Neural cell (in vitro differentiated cells): ENCODE measurements at regions not wholly inside any gene's neighbourhood (a gene's known extent, or its start where the extent isn't known, plus 50 kb on each side); places are given as distances from the start of the nearest gene placed in this dataset.

ENCODE experiments used
- H2AFZ ChIP-seq: fragments of 200-600, 300-800 bp; sonication (generic), shearing (Covaris generic); 2 replicates; pipeline ENCODE4 v1.6.0; 2014; ENCODE audit warnings: low read depth, mild to moderate bottlenecking, antibody characterized with exemption, low read length, moderate library complexity
- H3F3A ChIP-seq: fragments of 200-600 bp; shearing (Covaris generic); 2 replicates; pipeline ENCODE4 v1.6.1; 2016; ENCODE audit warnings: mild to moderate bottlenecking, moderate library complexity, mixed read lengths, antibody characterized with exemption, low read length; ENCODE audit not compliant: insufficient read depth, poor library complexity, severe bottlenecking
- H3K27ac ChIP-seq: fragments of 200-600, 300-800 bp; sonication (generic), shearing (Covaris generic); 2 replicates; pipeline ENCODE4 v1.5.1; 2014; ENCODE audit warnings: mild to moderate bottlenecking, low read length, moderate library complexity
- H3K27me3 ChIP-seq: fragments of 300-800, 200-600 bp; sonication (generic), shearing (Covaris generic); 2 replicates; pipeline ENCODE4 v1.6.0; 2014; ENCODE audit warnings: mild to moderate bottlenecking, low read depth, low read length, moderate library complexity; ENCODE audit not compliant: insufficient read depth
- H3K36me3 ChIP-seq: fragments of 300-800, 200-600 bp; sonication (generic), shearing (Covaris generic); 2 replicates; pipeline ENCODE4 v1.5.1; 2014; ENCODE audit warnings: mild to moderate bottlenecking, antibody characterized with exemption, low read length, moderate library complexity; ENCODE audit not compliant: insufficient read depth
- H3K4me2 ChIP-seq: fragments of 300-800, 200-600 bp; sonication (generic), shearing (Covaris generic); 2 replicates; pipeline ENCODE4 v1.6.0; 2014; ENCODE audit warnings: mild to moderate bottlenecking, low read length
- H3K4me3 ChIP-seq: fragments of 300-800, 200-600 bp; sonication (generic), shearing (Covaris generic); 2 replicates; pipeline ENCODE4 v1.5.1; 2014; ENCODE audit warnings: mild to moderate bottlenecking, low read length, moderate library complexity
- H3K79me2 ChIP-seq: fragments of 200-600 bp; shearing (Covaris generic); replicated peaks from 2 replicates; pipeline ENCODE4 v1.6.0; 2014; ENCODE audit warnings: mild to moderate bottlenecking, low read length, moderate library complexity; ENCODE audit not compliant: insufficient read depth
- H3K9ac ChIP-seq: fragments of 300-800, 200-600 bp; sonication (generic), shearing (Covaris generic); 2 replicates; pipeline ENCODE4 v1.6.1; 2016; ENCODE audit warnings: mild to moderate bottlenecking, low read length, mixed read lengths
- H3K9me2 ChIP-seq: fragments of 200-600 bp; shearing (Covaris generic); 2 replicates; pipeline ENCODE4 v1.6.1; 2016; ENCODE audit warnings: mild to moderate bottlenecking, low read length, mixed read lengths; ENCODE audit not compliant: insufficient read depth
- H3K9me3 ChIP-seq: fragments of 200-600, 300-800 bp; sonication (generic), shearing (Covaris generic); 2 replicates; pipeline ENCODE4 v1.6.1; 2016; ENCODE audit warnings: mild to moderate bottlenecking, mixed run types, low read length, moderate library complexity, mixed read lengths
- H4K20me1 ChIP-seq: fragments of 200-600 bp; shearing (Covaris generic); 2 replicates; pipeline ENCODE4 v1.6.1; 2016; ENCODE audit warnings: mild to moderate bottlenecking, mixed run types; ENCODE audit not compliant: insufficient read depth
- CTCF ChIP-seq: fragments of 450-650 bp; IDR thresholded peaks from 2 replicates; pipeline ENCODE4 v1.5.1; 2014; ENCODE audit warnings: antibody characterized with exemption, mild to moderate bottlenecking, moderate library complexity; ENCODE audit not compliant: poor library complexity, severe bottlenecking
- EP300 ChIP-seq: fragments of 450-650 bp; conservative IDR thresholded peaks from 2 replicates; pipeline ENCODE4 v1.6.1; 2014; ENCODE audit warnings: antibody characterized with exemption, mild to moderate bottlenecking, moderate library complexity; ENCODE audit not compliant: poor library complexity, severe bottlenecking
- EZH2 ChIP-seq: fragments of 200-600, 300-800 bp; shearing (Covaris generic), sonication (generic); IDR thresholded peaks from 2 replicates; pipeline ENCODE4 v1.6.1; 2014; ENCODE audit warnings: antibody characterized with exemption, low read length, borderline replicate concordance, mild to moderate bottlenecking; ENCODE audit not compliant: insufficient read depth, poor library complexity, severe bottlenecking
- MXI1 ChIP-seq: fragments of 450-650 bp; conservative IDR thresholded peaks from 2 replicates; pipeline ENCODE4 v1.6.1; 2014; ENCODE audit warnings: antibody characterized with exemption, mild to moderate bottlenecking; ENCODE audit not compliant: poor library complexity, severe bottlenecking
- POLR2AphosphoS5 ChIP-seq: IDR thresholded peaks from 2 replicates; pipeline ENCODE4 v1.6.1; 2012
- RAD21 ChIP-seq: fragments of 450-650 bp; conservative IDR thresholded peaks from 2 replicates; pipeline ENCODE4 v1.6.1; 2014; ENCODE audit warnings: antibody characterized with exemption, mild to moderate bottlenecking, moderate library complexity
- SMC3 ChIP-seq: fragments of 450-650 bp; conservative IDR thresholded peaks from 2 replicates; pipeline ENCODE4 v1.6.1; 2014; ENCODE audit warnings: antibody characterized with exemption, mild to moderate bottlenecking, moderate library complexity; ENCODE audit not compliant: poor library complexity
- TAF1 ChIP-seq: IDR thresholded peaks from 2 replicates; pipeline ENCODE4 v1.6.1; 2012; ENCODE audit warnings: low read depth
- TF ChIP-seq, protein P1 (sequence below): IDR thresholded peaks from 2 replicates; pipeline ENCODE4 v1.6.1; 2012; ENCODE audit warnings: borderline replicate concordance

GRCh38 chr10:9427209-9427608, 1372.7 kb downstream of the GATA3 start:
- H3K9ac ChIP-seq: no peak overlapping the region
- no peaks in the 10 kb centered on the region for H3K79me2 ChIP-seq
- TF ChIP-seq SMC3 (no peak), RAD21 (peak; percentile 58), EP300 (no peak), CTCF (peak; percentile 42), TAF1 (no peak)
- H3K4me3 ChIP-seq: no peak overlapping the region
- no peaks in the 10 kb centered on the region for H4K20me1 ChIP-seq
- H3K27me3 ChIP-seq: no peaks in the 10 kb centered on the region
- no peak overlapping the region for H3K4me2 ChIP-seq
- H3F3A ChIP-seq: no peaks in the 10 kb centered on the region
- no peaks in the 10 kb centered on the region for H3K9me3 ChIP-seq
- no peaks in the 10 kb centered on the region for H3K36me3 ChIP-seq
- H2AFZ ChIP-seq: no peak overlapping the region
- no peak overlapping the region for H3K27ac ChIP-seq
- H3K9me2 ChIP-seq: no peaks in the 10 kb centered on the region

DNA sequence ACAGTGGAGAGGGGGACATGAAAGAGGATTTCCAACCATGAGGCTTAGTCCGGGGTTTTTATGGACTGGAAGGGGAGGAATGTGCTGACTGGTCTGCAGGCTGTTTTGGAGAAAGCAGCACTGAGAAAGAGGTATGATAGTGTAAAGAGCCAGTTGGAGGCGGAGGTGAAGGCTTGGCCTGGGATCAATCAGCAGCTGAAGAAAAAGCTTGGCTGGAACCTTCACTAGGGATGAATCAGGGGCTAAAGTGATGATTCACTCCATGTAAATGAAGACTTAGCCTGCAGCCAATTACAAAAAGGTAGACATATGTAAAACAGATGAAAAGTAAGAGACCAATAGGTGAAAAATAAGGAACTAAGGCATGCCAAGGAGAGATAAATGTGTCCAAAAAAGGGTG, 1382.6 kb downstream of the GATA3 start:
- Histone ChIP-seq H3K9me3 (no peaks in the 10 kb centered on the region), H3K4me3 (no peak overlapping the region), H4K20me1 (no peaks in the 10 kb centered on the region), H3K36me3 (no peaks in the 10 kb centered on the region), H2AFZ (no peak overlapping the region), H3K9ac (no peak overlapping the region), H3K27ac (no peak overlapping the region), H3K79me2 (no peaks in the 10 kb centered on the region), H3K4me2 (no peak overlapping the region), H3K27me3 (no peaks in the 10 kb centered on the region), H3K9me2 (no peaks in the 10 kb centered on the region), H3F3A (no peaks in the 10 kb centered on the region)
- no peak for TF ChIP-seq SMC3
- TF ChIP-seq MXI1: no peak
- TF ChIP-seq EP300: no peak
- TF ChIP-seq CTCF: no peak
- TF ChIP-seq POLR2AphosphoS5: no peak
- no peak for TF ChIP-seq EZH2
- no peak for TF ChIP-seq TAF1
- no peak for TF ChIP-seq RAD21
- TF ChIP-seq, protein P1, sequence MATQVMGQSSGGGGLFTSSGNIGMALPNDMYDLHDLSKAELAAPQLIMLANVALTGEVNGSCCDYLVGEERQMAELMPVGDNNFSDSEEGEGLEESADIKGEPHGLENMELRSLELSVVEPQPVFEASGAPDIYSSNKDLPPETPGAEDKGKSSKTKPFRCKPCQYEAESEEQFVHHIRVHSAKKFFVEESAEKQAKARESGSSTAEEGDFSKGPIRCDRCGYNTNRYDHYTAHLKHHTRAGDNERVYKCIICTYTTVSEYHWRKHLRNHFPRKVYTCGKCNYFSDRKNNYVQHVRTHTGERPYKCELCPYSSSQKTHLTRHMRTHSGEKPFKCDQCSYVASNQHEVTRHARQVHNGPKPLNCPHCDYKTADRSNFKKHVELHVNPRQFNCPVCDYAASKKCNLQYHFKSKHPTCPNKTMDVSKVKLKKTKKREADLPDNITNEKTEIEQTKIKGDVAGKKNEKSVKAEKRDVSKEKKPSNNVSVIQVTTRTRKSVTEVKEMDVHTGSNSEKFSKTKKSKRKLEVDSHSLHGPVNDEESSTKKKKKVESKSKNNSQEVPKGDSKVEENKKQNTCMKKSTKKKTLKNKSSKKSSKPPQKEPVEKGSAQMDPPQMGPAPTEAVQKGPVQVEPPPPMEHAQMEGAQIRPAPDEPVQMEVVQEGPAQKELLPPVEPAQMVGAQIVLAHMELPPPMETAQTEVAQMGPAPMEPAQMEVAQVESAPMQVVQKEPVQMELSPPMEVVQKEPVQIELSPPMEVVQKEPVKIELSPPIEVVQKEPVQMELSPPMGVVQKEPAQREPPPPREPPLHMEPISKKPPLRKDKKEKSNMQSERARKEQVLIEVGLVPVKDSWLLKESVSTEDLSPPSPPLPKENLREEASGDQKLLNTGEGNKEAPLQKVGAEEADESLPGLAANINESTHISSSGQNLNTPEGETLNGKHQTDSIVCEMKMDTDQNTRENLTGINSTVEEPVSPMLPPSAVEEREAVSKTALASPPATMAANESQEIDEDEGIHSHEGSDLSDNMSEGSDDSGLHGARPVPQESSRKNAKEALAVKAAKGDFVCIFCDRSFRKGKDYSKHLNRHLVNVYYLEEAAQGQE: no peak
